GM18517 (cell line): ENCODE measurements at regions not wholly inside any gene's neighbourhood (a gene's known extent, or its start where the extent isn't known, plus 50 kb on each side); places are given as distances from the start of the nearest gene placed in this dataset.
"Not testable (repeated sequence)": the region's sequence is repeated elsewhere in the genome, so short reads cannot be mapped to it uniquely, and the experiment has no call there.

Experiments
- ATAC-seq: cut with Tn5 transposase; IDR thresholded peaks from one replicate; pipeline ENCODE4 v1.9.1; 2021; ENCODE audit warnings: mild to moderate bottlenecking, moderate library complexity; ENCODE audit not compliant: unreplicated experiment

DNA sequence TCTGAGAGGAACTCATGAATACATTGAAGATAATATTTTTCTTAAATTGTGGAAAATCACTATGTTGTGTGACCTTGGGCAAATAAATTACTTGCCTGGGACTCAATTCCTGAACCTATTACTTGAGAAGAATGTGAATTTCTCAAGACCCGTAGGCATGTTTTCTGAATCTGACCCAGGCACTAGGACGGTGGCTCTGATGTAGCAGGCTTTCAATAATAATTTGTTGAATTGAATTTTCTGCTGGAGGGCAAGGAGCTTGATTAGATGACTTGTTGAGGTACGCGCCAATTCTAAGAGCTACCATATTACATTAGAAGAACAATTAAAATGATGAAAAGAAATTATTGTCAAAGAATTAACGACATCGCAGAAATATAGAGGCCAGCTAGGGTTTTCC, 150.2 kb upstream of the LRRC3B start:
- ATAC-seq: no peak

DNA sequence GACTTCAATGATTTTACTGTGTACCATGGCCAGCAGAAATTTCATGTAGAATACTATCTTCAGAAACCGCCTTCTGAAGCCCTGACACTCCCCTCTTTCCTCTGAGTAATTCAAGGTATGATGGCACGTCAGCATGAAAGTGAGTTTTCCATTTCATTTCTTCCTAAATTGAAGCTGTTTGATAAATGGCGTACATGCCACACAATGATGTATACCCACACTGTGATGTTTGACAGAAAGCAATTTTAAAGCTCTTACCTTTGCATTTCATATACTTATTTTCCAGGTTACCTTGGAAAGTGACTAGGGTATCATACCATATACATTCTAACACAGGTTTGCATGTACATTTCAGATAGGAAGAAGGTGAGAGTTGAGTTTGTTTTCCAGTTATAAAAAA, 147.9 kb upstream of the LRRC3B start:
- no peak for ATAC-seq

DNA sequence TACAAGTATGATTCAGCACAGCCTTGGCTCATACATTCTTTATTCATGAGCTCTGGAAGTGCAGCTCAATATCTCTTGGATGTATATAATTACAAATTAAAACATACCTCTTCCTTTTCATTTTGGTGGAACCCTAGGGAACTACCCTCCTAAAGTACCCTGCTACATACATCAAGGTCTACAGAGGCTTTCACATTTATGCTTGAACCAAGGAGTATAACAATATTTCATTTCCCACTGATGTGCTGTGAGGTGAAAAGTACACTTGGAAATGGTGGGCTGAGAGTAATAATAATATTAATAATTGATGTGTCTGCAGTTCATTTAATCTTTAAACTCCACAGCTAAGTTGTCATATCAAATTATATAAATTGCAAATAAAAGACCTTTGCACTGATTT, 142.2 kb upstream of the LRRC3B start:
- no peak for ATAC-seq

DNA sequence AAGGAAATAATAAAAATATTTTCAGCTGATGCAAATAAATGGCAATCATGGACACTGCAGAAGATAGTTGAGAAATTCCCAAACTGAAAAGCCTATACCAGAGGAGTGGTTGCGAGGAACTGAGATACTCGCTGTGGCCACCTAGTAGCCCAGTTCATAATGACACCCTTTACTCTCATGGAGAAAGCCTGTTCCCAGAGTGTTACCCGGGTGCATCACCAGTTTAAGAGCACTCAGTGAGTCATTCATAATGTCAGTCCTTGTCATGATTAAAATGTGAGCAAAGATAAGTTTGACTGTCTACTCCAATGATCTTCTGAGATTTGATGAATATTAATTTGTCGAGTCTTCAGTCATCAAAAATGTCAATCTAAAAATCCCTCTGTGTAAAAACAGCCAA, 138.4 kb upstream of the LRRC3B start:
- no peak for ATAC-seq

DNA sequence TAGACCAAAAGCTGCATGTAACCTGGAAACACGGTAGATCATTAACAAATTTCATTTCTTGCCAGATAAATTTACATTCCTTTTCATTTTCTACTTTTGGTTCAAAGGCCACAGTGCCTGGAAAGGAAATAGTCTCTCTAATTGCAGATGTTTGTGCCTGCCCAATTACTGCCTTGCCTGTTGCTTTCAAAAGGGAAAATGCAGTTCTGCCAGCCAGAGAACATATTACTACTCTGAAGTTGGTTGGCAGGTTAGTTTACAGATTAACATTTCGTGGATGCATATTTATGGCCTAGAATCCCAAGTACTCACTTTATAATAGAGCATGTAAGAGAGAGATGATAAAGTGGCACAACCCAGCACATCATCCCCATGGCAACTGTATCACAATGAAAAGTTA, 124.3 kb upstream of the LRRC3B start:
- ATAC-seq: no peak

DNA sequence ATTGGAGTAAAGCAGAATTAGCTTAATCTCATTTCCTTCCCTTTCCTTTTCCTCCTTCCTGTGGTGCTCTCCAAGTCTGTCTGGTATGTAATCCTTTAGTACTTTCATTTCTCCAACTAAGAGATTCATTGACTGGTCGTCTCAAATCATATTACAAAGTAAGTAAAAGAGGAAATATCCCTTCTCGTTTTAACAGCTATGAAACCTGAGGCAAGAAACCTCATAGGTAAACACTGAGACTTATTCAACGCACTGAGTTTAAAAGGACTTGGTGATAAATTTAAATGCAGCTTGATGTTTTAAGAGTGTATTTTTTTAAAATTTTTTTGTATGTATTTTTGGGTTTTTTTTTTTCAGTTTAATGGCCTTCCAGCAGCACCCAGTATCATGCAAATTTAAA, 117.2 kb upstream of the LRRC3B start:
- ATAC-seq: no peak

DNA sequence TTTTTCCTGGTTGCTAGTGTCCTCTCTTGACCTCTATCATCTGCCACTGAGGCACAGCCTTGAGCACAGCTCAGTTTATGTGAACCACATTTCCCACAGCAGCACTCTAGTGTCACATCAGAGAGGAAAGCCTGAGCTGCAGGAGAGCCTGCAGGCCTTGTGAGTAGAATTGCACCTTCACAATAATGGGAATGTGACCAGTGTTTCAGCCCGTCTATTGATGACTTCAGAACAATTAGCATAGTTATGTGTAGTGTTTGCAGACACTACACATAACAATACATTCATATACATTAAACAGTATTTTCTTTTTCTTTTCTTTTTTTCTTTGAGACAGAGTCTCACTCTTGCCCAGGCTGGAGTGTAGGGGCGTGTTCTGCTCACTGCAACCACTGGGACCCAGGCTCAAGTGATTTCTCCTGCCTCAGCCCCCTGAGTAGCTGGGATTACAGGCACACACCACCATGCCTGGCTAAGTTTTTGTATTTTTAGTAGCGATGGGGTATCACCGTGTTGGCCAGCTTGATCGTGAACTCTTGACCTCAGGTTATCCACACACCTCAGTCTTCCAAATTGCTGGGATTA, 108.0 kb upstream of the LRRC3B start:
- not testable (repeated sequence) for ATAC-seq

DNA sequence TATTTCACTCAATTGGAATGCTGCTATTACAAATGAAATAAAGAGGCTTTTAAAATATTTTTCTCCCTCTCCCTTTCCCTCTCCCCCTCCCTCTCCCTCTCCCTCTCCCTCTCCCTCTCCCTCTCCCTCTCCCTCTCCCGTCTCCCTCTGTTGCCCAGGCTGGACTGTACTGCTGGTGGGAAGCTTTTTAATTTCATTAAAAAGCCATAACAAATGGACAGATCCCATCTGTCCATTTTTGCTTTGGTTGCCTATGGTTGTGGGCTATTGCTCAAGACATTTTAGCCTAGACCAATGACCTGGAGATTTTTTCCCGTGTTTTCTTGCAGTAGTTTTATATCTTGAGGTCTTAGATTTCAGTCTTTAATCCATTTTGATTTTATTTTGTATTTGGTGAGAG, 107.2 kb upstream of the LRRC3B start:
- ATAC-seq: no peak

DNA sequence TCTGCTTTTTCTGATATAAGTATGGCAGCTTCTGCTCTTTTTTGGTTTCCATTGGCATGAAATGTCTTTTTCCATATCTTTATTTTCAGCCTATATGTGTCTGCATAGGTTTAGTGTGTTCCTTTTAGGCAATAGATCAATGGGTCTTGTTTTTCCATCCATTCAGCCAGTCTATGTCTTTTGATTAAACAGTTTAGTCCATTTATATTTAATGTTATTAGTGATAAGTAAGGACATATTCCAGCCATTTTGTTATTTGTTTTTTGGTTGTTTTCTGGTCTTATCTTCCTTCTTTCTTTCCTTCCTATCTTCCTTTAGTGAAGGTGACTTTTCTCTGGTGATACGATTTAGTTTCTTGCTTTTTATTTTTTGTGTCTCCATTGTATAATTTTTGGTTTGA, 101.3 kb upstream of the LRRC3B start:
- no peak for ATAC-seq

DNA sequence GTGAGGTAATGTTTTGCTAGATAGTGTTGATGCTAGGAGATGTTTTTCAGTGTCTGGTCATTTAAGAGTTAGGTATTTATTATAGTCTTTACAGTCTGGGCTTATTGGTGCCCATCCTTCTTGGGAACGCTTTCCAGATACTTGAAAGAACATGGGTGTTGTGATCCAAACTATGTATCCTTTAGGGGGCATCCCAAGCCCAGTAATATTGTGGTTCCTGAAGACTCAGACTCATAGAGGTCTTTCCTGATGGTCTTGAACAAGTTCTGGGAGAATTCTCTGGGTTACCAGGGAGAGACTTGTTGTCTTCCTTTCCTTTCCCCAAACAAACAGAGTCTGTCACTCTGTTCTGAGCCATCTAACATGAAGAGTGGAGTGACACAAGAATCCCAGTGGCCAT, 99.7 kb upstream of the LRRC3B start:
- ATAC-seq: no peak

DNA sequence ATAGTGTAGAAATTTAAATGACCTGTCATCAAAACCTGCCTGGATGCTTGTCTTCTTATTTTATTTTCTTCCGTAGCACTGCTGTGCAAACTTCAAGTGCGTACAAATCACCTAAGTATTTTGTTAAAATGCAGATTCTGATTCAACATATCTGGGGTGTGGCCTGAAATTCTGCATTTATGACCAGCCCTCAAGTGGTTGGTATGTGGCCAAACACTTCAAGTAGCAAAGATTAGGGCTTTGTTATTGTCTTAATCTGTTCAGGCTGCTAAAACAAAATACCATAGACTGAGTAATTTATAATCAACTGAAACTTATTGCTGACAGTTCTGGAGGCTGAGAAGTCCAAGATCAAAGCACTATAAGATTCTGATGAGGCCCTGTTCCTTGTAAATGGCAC, 97.6 kb upstream of the LRRC3B start:
- ATAC-seq: no peak

DNA sequence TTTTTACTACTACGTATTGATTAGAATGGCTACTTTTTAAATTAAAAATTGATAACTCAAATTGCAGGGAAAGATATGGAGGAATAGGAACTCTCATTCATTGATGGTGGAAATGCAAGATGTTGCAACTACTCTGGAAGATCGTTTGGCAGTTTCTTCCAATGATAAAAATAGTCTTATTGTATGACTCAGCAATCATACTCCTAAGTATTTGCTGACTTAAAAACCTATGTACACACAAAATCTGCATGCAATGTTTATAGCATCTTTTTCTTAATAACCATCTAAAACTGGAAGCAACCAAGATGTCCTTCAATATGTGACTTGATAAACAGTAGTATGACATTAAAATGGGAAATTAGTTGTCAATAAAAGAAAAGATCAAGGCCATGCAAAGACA, 87.4 kb upstream of the LRRC3B start:
- ATAC-seq: no peak

DNA sequence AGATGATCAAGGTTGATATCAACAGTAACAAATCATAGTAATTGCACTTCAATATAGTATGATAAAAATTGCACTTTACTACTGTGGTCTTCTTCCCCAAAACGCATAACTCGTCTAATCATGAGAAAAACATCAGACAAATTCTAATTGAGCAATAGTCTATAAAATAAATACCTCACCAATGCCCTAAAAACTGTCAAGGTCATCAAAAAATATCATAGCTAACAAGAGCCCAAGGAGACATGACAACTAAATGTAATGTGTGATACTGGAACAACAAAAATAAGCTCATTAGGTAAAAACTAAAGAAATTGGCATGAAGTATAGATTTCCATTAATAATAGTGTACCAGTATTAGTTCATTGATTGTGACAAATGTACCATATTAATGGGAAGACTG, 85.6 kb upstream of the LRRC3B start:
- no peak for ATAC-seq

DNA sequence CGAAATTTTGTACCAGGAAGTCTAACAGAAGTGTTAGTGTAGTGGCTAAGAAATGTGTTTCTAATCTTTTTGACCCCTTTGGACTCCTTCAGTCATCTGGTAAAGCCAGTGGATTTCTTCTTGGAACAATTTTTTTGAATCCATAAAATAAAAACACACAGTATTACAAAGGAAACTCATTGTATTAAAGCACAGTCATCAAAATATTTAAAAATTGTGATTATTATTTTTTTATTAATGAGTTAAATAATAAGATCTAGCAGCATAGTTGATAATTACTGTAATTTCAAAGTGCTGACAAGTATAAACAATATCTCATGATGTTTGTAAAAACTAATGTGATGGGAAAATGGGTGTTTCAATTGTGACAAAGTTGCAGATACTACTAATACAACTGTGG, 72.2 kb upstream of the LRRC3B start:
- no peak for ATAC-seq

DNA sequence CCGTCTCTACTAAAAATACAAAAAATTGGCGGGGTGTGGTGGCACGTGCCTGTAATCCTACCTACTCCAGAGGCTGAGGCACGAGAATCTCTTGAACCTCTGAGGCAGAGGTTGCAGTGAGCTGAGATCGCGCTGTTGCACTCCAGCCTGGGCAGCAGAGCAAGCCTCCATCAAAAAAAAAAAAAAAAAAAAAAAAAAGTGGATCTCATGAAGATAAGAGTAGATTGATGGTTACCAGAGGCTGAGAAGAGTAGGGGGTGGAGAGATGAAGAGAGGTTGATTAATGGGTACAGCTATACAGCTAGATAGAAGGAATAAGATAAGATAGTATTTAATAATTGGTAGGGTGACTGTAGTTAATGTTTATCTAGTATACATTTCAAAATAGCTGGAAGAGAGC, 65.9 kb upstream of the LRRC3B start:
- ATAC-seq: no peak

DNA sequence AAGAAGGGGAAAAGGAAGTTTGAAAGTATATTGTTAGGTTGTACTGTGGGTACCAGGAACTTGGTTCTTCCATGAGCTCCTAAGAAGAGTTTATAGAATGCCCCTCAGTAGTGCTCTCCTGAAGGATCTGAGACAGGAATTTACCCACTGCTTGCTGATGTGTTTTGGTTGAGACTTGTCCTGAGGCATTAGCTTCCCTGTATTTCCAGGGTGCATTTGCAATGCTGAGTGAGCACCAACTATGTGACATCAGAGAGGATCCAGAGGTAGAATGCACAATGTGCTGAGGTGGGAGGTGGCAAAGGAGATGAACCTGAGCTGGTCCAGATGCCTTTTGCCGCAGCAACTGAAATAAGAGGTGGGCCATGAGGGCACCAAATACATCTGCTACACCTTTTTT, 64.3 kb upstream of the LRRC3B start:
- ATAC-seq: no peak

DNA sequence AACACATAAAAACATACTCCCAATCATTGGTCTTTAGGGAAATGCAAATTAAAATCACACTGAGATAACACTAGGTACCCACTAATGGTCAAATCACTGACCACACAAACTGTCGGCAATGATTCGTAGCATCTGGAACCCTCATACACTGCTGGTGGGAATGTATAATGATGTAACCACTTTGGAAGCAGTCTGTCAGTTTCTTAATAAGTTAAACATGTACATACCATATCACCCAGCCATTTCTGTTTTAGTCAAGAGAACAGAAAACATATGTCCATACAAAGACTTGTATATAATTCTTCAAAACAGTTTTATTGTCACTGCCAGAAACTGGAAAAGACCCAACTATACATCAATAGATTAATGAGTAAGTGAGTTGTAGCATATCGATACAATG, 63.3 kb upstream of the LRRC3B start:
- ATAC-seq: no peak

DNA sequence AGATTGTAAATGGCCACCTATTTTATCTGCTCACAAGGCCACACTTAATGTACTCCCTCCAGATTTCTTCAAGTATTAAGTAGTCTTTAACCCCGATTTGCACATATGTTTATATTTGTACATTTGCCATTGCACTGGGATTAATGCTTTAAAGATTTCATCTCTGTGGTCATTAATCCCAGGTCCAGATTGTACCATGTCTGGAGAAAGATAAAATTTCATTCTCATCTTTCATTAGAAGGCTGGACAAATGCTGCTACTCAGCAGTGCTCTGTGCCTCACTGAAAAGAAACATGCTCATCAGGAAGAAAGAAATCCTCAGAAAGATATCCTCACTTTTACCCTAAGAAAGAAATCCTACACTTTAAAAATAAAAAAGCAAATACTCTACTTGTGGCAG, 62.5 kb upstream of the LRRC3B start:
- ATAC-seq: no peak

DNA sequence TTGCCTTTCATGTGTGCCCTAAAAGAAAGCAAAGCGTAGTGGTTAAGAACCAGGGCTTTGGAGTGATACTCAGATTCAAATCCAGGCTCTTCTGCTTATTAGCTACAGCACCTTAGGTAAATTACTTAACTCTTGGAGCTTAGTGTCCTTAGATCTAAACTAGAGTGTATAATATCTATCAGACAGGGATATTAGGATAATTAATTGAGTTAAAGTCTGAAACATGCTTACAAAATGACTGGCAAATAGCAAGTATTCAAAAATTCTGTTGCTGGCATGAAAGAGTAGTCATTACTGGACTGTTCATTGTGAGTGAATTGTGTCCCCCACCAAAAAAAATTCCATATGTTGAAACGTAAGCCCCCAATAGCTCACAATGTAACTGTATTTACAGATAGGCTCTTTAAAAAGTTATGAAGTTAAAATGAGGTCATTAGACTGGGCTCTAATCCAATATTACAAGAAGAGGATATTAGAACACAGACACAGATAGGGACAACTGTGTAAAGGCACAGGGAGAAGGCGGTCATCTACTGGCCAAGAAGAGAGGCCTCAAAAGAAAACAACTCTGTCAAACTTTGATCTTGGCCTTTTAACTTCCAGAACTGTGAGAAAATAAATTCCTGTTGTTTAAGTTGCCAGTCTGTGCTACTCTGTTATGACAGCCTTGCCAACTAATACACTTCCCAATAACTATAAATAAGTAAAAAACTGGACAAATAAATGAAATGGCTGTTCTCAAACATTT, 60.4 kb upstream of the LRRC3B start:
- no peak for ATAC-seq
